Endodermal cell (in vitro differentiated cells): ENCODE measurements at regions not wholly inside any gene's neighbourhood (a gene's known extent, or its start where the extent isn't known, plus 50 kb on each side); places are given as distances from the start of the nearest gene placed in this dataset.

Source experiments
- DNase-seq: peaks from one replicate; pipeline ENCODE4 v3.0.0-alpha.2; 2017
- H3K27ac ChIP-seq: 2 replicates; pipeline ENCODE4 v1.5.1; 2013; ENCODE audit warnings: mild to moderate bottlenecking, low read depth, low read length, moderate library complexity
- H3K27me3 ChIP-seq: 2 replicates; pipeline ENCODE4 v1.6.1; 2013; ENCODE audit warnings: mild to moderate bottlenecking, low read length, moderate library complexity; ENCODE audit not compliant: insufficient read depth, control insufficient read depth, poor library complexity, severe bottlenecking
- H3K36me3 ChIP-seq: 2 replicates; pipeline ENCODE4 v1.7.0; 2013; ENCODE audit warnings: mild to moderate bottlenecking, low read length, moderate library complexity; ENCODE audit not compliant: control insufficient read depth, insufficient read depth
- H3K4me1 ChIP-seq: one replicate; pipeline ENCODE4 v1.7.0; 2013; ENCODE audit warnings: low read length; ENCODE audit not compliant: control insufficient read depth, insufficient read depth
- H3K4me3 ChIP-seq: 2 replicates; pipeline ENCODE4 v1.5.1; 2013; ENCODE audit warnings: mild to moderate bottlenecking, low read length, moderate library complexity
- H3K9ac ChIP-seq: 2 replicates; pipeline ENCODE4 v1.6.1; 2013; ENCODE audit warnings: mild to moderate bottlenecking, low read length, moderate library complexity; ENCODE audit not compliant: poor library complexity, severe bottlenecking; ENCODE audit errors: extremely low read depth
- H3K9me3 ChIP-seq: 2 replicates; pipeline ENCODE4 v1.6.1; 2013; ENCODE audit warnings: mild to moderate bottlenecking, low read length, moderate library complexity; ENCODE audit not compliant: control insufficient read depth
- H3K27ac Mint-ChIP-seq: 2 replicates; pipeline ENCODE4 v1.8.0; 2020; ENCODE audit warnings: mixed read lengths
- H3K27me3 Mint-ChIP-seq: 2 replicates; pipeline ENCODE4 v1.8.0; 2021; ENCODE audit warnings: mild to moderate bottlenecking, mixed read lengths; ENCODE audit not compliant: insufficient read depth
- H3K36me3 Mint-ChIP-seq: 2 replicates; pipeline ENCODE4 v1.8.0; 2020; ENCODE audit warnings: low read depth, mixed read lengths
- H3K4me1 Mint-ChIP-seq: 2 replicates; pipeline ENCODE4 v1.8.0; 2020; ENCODE audit warnings: mixed read lengths
- H3K4me3 Mint-ChIP-seq: 2 replicates; pipeline ENCODE4 v1.8.0; 2020; ENCODE audit warnings: mild to moderate bottlenecking, moderate library complexity, mixed read lengths
- H3K9me3 Mint-ChIP-seq: 2 replicates; pipeline ENCODE4 v1.8.0; 2020; ENCODE audit warnings: mild to moderate bottlenecking, mixed read lengths
- CTCF ChIP-seq: fragments of 200-600 bp; sonication (generic); conservative IDR thresholded peaks from 2 replicates; pipeline ENCODE4 v1.5.0; 2021; ENCODE audit warnings: antibody characterized with exemption, mild to moderate bottlenecking
- WGBS, 2 experiments: methylation state at CpG; one replicate each; pipeline versions ENCODE4 v1.1.5 to v1.1.7; 2013; ENCODE audit warnings: missing lambda C conversion rate in 2 of 2, mixed read lengths in 1 of 2; ENCODE audit not compliant: insufficient coverage in 1 of 2, insufficient read length in 1 of 2; 5-methylcytosine and 5-hydroxymethylcytosine counted together

- H3K4me3 Mint-ChIP-seq, result no peak overlapping the region
- Histone ChIP-seq H3K9ac (no peak overlapping the region), H3K4me1 (no peaks in the 10 kb centered on the region), H3K27me3 (no peaks in the 10 kb centered on the region), H3K4me3 (no peak overlapping the region), H3K36me3 (no peaks in the 10 kb centered on the region), H3K9me3 (no peaks in the 10 kb centered on the region), H3K27ac (no peak overlapping the region)
- H3K27me3 Mint-ChIP-seq, result no peaks in the 10 kb centered on the region
- 89 to 91% methylated on average over 2 of the region's 2 CpGs for WGBS, 2 experiments
- H3K36me3 Mint-ChIP-seq, result no peaks in the 10 kb centered on the region
- no peak overlapping the region for H3K27ac Mint-ChIP-seq
- no peaks in the 10 kb centered on the region for H3K4me1 Mint-ChIP-seq
- no peak for TF ChIP-seq CTCF
- H3K9me3 Mint-ChIP-seq, result no peaks in the 10 kb centered on the region
- DNase-seq, result no peak
Measured at GRCh38 chr5:31114817-31115216, 78.7 kb upstream of the CDH6 start.

GRCh38 chr5:31113666-31114350 lies 79.7 kb upstream of the CDH6 start:
- Histone ChIP-seq H3K27me3 (no peaks in the 10 kb centered on the region), H3K4me3 (no peak overlapping the region), H3K36me3 (no peaks in the 10 kb centered on the region), H3K9me3 (no peaks in the 10 kb centered on the region), H3K9ac (no peak overlapping the region), H3K4me1 (no peaks in the 10 kb centered on the region), H3K27ac (no peak overlapping the region)
- no peaks in the 10 kb centered on the region for H3K9me3 Mint-ChIP-seq
- no peaks in the 10 kb centered on the region for H3K4me1 Mint-ChIP-seq
- no peak for TF ChIP-seq CTCF
- no peak overlapping the region for H3K4me3 Mint-ChIP-seq
- H3K36me3 Mint-ChIP-seq, result no peaks in the 10 kb centered on the region
- no peaks in the 10 kb centered on the region for H3K27me3 Mint-ChIP-seq
- 82 to 86% methylated on average over 1 of the region's 1 CpG for WGBS, 2 experiments
- DNase-seq, result no peak
- no peak overlapping the region for H3K27ac Mint-ChIP-seq

GRCh38 chr5:31113101-31113500 lies 80.4 kb upstream of the CDH6 start:
- no peak overlapping the region for H3K4me3 ChIP-seq
- no peak overlapping the region for H3K27ac Mint-ChIP-seq
- no peaks in the 10 kb centered on the region for H3K27me3 Mint-ChIP-seq
- H3K4me3 Mint-ChIP-seq, result no peak overlapping the region
- H3K4me1 Mint-ChIP-seq, result peaks cover 1% of the 10 kb centered on the region
- WGBS, 2 experiments, result 67% methylated on average over 3 of the region's 3 CpGs; no CpG with 5 or more reads in 1 of the 2 experiments
- no peak for DNase-seq
- H3K9me3 Mint-ChIP-seq, result no peaks in the 10 kb centered on the region
- no peaks in the 10 kb centered on the region for H3K4me1 ChIP-seq
- H3K36me3 Mint-ChIP-seq, result no peaks in the 10 kb centered on the region
- no peak for TF ChIP-seq CTCF
- H3K9ac ChIP-seq, result no peak overlapping the region
- H3K27me3 ChIP-seq, result no peaks in the 10 kb centered on the region
- H3K36me3 ChIP-seq, result no peaks in the 10 kb centered on the region
- H3K27ac ChIP-seq, result no peak overlapping the region
- H3K9me3 ChIP-seq, result no peaks in the 10 kb centered on the region
